ENCODE measurements at regions not wholly inside any gene's neighbourhood (a gene's known extent, or its start where the extent isn't known, plus 50 kb on each side); places are given as distances from the start of the nearest gene placed in this dataset.
A peak's percentile ranks its signal among the peaks of the same experiment; 100 is the strongest.

GRCh38 chr2:2950403-2950952 lies 427.1 kb downstream of the EIPR1 start:
- Histone ChIP-seq H3K27ac (no peak overlapping the region), H3K9me3 (no peaks in the 10 kb centered on the region), H3K27me3 (no peaks in the 10 kb centered on the region), H3K4me1 (no peaks in the 10 kb centered on the region), H3K36me3 (no peaks in the 10 kb centered on the region), H3K4me3 (no peak overlapping the region)
- no peak for DNase-seq
- no peak for TF ChIP-seq CTCF (IDR thresholded peaks at IDR 0.05)
- ATAC-seq: peak; percentile 51
- intact Hi-C loops (cut with DNase I): no loop called here

- ATAC-seq: no peak
- H3K4me3 ChIP-seq: no peak overlapping the region
Measured at GRCh38 chr2:2947406-2947805, 430.2 kb downstream of the EIPR1 start.

GRCh38 chr2:2942906-2943305 lies 434.7 kb downstream of the EIPR1 start:
- no peaks in the 10 kb centered on the region for H3K9me3 ChIP-seq
- intact Hi-C loops (cut with DNase I): no loop called here
- H3K4me3 ChIP-seq: no peak overlapping the region
- TF ChIP-seq CTCF (IDR thresholded peaks at IDR 0.05): no peak
- no peaks in the 10 kb centered on the region for H3K27me3 ChIP-seq
- no peaks in the 10 kb centered on the region for H3K36me3 ChIP-seq
- no peak overlapping the region for H3K27ac ChIP-seq
- ATAC-seq (no peak), DNase-seq (no peak)
- no peaks in the 10 kb centered on the region for H3K4me1 ChIP-seq

More at GRCh38 chr2:2947406-2947805, 430.2 kb downstream of the EIPR1 start:
- intact Hi-C loops (cut with DNase I): no loop called here
- DNase-seq: no peak
- Histone ChIP-seq H3K9me3 (no peaks in the 10 kb centered on the region), H3K27ac (no peak overlapping the region), H3K36me3 (no peaks in the 10 kb centered on the region), H3K27me3 (no peaks in the 10 kb centered on the region), H3K4me1 (no peaks in the 10 kb centered on the region)
- TF ChIP-seq CTCF (IDR thresholded peaks at IDR 0.05): no peak

GRCh38 chr2:2942225-2942624 lies 435.4 kb downstream of the EIPR1 start:
- TF ChIP-seq CTCF (IDR thresholded peaks at IDR 0.05): no peak
- no peak for DNase-seq
- no peak for ATAC-seq
- H3K36me3 ChIP-seq: no peaks in the 10 kb centered on the region
- H3K4me3 ChIP-seq: no peak overlapping the region
- H3K9me3 ChIP-seq: no peaks in the 10 kb centered on the region
- no peak overlapping the region for H3K27ac ChIP-seq
- intact Hi-C loops (cut with DNase I): no loop called here
- H3K4me1 ChIP-seq: no peaks in the 10 kb centered on the region
- H3K27me3 ChIP-seq: no peaks in the 10 kb centered on the region

GRCh38 chr2:2941205-2941604 lies 436.4 kb downstream of the EIPR1 start:
- Histone ChIP-seq H3K4me3 (no peak overlapping the region), H3K9me3 (no peaks in the 10 kb centered on the region), H3K27ac (no peak overlapping the region), H3K36me3 (no peaks in the 10 kb centered on the region), H3K4me1 (no peaks in the 10 kb centered on the region), H3K27me3 (no peaks in the 10 kb centered on the region)
- TF ChIP-seq CTCF (IDR thresholded peaks at IDR 0.05): no peak
- DNase-seq: no peak
- no peak for ATAC-seq
- intact Hi-C loops (cut with DNase I): no loop called here

- intact Hi-C loops (cut with DNase I): no loop called here
- no peaks in the 10 kb centered on the region for H3K36me3 ChIP-seq
- no peaks in the 10 kb centered on the region for H3K4me1 ChIP-seq
- TF ChIP-seq CTCF (IDR thresholded peaks at IDR 0.05): no peak
- no peaks in the 10 kb centered on the region for H3K9me3 ChIP-seq
- ATAC-seq (no peak), DNase-seq (no peak)
- no peaks in the 10 kb centered on the region for H3K27me3 ChIP-seq
- H3K4me3 ChIP-seq: no peak overlapping the region
- no peak overlapping the region for H3K27ac ChIP-seq
Measured at GRCh38 chr2:2940702-2941101, 436.9 kb downstream of the EIPR1 start.

All from upper lobe of right lung (tissue), 1 donor.